ENCODE measurements at regions not wholly inside any gene's neighbourhood (a gene's known extent, or its start where the extent isn't known, plus 50 kb on each side); places are given as distances from the start of the nearest gene placed in this dataset.

DNA sequence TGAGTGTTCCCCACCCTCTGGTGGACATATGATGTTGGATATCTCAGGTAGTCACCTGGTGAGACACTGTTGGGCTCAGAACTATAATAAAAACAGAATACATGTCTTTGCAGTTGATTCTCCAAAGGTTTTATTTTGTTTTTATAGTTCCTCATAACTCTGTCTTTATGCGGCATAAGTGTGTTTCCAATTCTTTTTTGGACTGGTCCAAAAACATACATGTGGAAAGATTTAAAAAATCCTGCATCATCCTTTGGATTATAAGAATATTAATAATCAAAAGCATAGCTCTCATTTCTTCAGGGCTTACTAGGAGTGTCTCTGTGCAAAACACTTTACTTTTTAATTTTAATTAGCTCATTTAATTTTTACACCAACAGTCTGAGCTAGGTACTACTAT is 71.0 kb upstream of the ANKRD34C start:
- no peak for TF ChIP-seq CTCF (IDR thresholded peaks at IDR 0.05; ENCODE audit: borderline replicate concordance, extremely low read depth, low read length, poor library complexity, severe bottlenecking)
- no peak for TF ChIP-seq EZH2 (IDR thresholded peaks at IDR 0.05; ENCODE audit: borderline replicate concordance, low read depth, low read length, severe bottlenecking)
